Neural progenitor cell (in vitro differentiated cells): ENCODE measurements at regions not wholly inside any gene's neighbourhood (a gene's known extent, or its start where the extent isn't known, plus 50 kb on each side); places are given as distances from the start of the nearest gene placed in this dataset.

ENCODE experiments used
- EZH2 ChIP-seq: fragments of 200-600 bp; sonication (generic); IDR thresholded peaks from 2 replicates; pipeline ENCODE4 v1.6.1; 2017; ENCODE audit warnings: antibody characterized with exemption, mild to moderate bottlenecking, moderate library complexity
- TF ChIP-seq, protein P1 (sequence below): fragments of 200-600 bp; sonication (generic); IDR thresholded peaks from 2 replicates; pipeline ENCODE4 v1.5.1; 2017; ENCODE audit warnings: antibody characterized with exemption, mild to moderate bottlenecking

DNA sequence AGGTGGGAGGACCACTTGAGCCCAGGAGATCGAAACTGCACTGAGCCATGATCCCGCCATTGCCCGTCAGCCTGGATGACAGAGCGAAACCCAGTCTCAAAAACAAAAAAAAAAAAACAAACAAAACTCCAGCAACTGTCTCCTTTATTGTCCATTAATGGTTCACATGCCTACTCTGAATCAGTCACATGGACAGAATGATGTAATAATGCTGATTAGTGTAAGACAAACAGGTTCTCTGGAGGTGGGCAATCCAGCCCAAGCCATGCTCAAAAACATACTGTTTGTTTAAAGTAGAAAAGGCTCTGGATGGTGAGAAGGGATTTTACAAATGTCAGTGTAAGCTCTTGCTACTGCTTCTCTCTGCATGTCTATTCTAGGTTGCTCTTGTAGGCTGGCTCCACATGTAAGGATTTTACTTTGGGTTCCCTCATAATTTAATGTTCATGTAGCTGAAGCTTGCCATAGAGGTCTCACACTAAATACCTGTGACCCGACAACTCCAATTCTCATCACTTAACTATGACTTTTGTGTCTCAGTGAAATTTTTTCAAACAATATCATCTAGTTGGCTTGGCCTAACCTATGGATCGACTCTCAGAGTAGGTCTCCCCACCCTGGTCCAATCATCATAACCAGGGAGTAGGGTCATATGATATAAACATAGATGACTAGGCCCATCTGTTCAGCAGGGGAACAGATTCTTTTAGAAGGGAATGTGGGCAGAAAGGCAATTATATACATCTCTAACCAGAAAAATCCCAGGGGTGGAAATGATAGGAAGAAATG is 83.9 kb upstream of the SLC39A10 start:
- TF ChIP-seq, protein P1, sequence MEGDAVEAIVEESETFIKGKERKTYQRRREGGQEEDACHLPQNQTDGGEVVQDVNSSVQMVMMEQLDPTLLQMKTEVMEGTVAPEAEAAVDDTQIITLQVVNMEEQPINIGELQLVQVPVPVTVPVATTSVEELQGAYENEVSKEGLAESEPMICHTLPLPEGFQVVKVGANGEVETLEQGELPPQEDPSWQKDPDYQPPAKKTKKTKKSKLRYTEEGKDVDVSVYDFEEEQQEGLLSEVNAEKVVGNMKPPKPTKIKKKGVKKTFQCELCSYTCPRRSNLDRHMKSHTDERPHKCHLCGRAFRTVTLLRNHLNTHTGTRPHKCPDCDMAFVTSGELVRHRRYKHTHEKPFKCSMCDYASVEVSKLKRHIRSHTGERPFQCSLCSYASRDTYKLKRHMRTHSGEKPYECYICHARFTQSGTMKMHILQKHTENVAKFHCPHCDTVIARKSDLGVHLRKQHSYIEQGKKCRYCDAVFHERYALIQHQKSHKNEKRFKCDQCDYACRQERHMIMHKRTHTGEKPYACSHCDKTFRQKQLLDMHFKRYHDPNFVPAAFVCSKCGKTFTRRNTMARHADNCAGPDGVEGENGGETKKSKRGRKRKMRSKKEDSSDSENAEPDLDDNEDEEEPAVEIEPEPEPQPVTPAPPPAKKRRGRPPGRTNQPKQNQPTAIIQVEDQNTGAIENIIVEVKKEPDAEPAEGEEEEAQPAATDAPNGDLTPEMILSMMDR, result no peak
- TF ChIP-seq EZH2, result no peak
